ENCODE measurements at regions not wholly inside any gene's neighbourhood (a gene's known extent, or its start where the extent isn't known, plus 50 kb on each side); places are given as distances from the start of the nearest gene placed in this dataset.
"Not testable (repeated sequence)": the region's sequence is repeated elsewhere in the genome, so short reads cannot be mapped to it uniquely, and the experiment has no call there.

- DNase-seq = no peak
Measured at GRCh38 chr13:75175575-75175974, 306.4 kb downstream of the TBC1D4 start.

GRCh38 chr13:75175097-75175496 is 306.9 kb downstream of the TBC1D4 start:
- not testable (repeated sequence) for DNase-seq

- DNase-seq = no peak
Measured at GRCh38 chr13:75174481-75174880, 307.5 kb downstream of the TBC1D4 start.

GRCh38 chr13:75173457-75174356 is 308.3 kb downstream of the TBC1D4 start:
- no peak for DNase-seq

- no peak for DNase-seq
Measured at GRCh38 chr13:75170311-75170710, 311.7 kb downstream of the TBC1D4 start.

GRCh38 chr13:75165543-75166230 is 316.3 kb downstream of the TBC1D4 start:
- no peak for DNase-seq

GRCh38 chr13:75161804-75162203 is 320.2 kb downstream of the TBC1D4 start:
- no peak for DNase-seq

GRCh38 chr13:75160984-75161383 is 321.0 kb downstream of the TBC1D4 start:
- no peak for DNase-seq

- DNase-seq = no peak
Measured at GRCh38 chr13:75154331-75154730, 327.6 kb downstream of the TBC1D4 start.

GRCh38 chr13:75153834-75154233 is 328.1 kb downstream of the TBC1D4 start:
- DNase-seq = no peak

GRCh38 chr13:75153386-75153785 is 328.6 kb downstream of the TBC1D4 start:
- DNase-seq = no peak

GRCh38 chr13:75151081-75151643 is 330.8 kb downstream of the TBC1D4 start:
- DNase-seq = no peak

GRCh38 chr13:75149776-75150175 is 332.2 kb downstream of the TBC1D4 start:
- DNase-seq = no peak

- no peak for DNase-seq
Measured at GRCh38 chr13:75147946-75148345, 334.0 kb downstream of the TBC1D4 start.

GRCh38 chr13:75146436-75146835 is 335.5 kb downstream of the TBC1D4 start:
- DNase-seq = no peak

GRCh38 chr13:75145927-75146326 is 336.0 kb downstream of the TBC1D4 start:
- DNase-seq = no peak

GRCh38 chr13:75139291-75139690 is 342.7 kb downstream of the TBC1D4 start:
- no peak for DNase-seq

GRCh38 chr13:75137911-75138571 is 343.9 kb downstream of the TBC1D4 start:
- DNase-seq = no peak

GRCh38 chr13:75136151-75136550 is 345.8 kb downstream of the TBC1D4 start:
- no peak for DNase-seq

GRCh38 chr13:75135325-75135825 is 346.6 kb downstream of the TBC1D4 start:
- DNase-seq = no peak

GRCh38 chr13:75132701-75133695 is 349.0 kb downstream of the TBC1D4 start:
- DNase-seq = no peak
